ENCODE measurements at regions not wholly inside any gene's neighbourhood (a gene's known extent, or its start where the extent isn't known, plus 50 kb on each side); places are given as distances from the start of the nearest gene placed in this dataset.

GRCh38 chr14:34137001-34137745, 186.3 kb upstream of the EGLN3 start (continued):
- no peak for TF ChIP-seq E2F1 (CRISPR knock-in tag; IDR thresholded peaks at IDR 0.05)

GRCh38 chr14:34135492-34135891, 184.6 kb upstream of the EGLN3 start:
- H3K36me3 Mint-ChIP-seq = no peaks in the 10 kb centered on the region
- no peak overlapping the region for H3K4me3 Mint-ChIP-seq
- ATAC-seq (no peak), DNase-seq (ENCODE audit: low spot score) (no peak)
- no peaks in the 10 kb centered on the region; the same call in none of the 2 replicates for H3K27me3 Mint-ChIP-seq (ENCODE audit: low read depth)
- H3K4me1 Mint-ChIP-seq = peaks cover 13% of the 10 kb centered on the region
- H3K27ac Mint-ChIP-seq = no peak overlapping the region
- TF ChIP-seq ATF1 (CRISPR knock-in tag; IDR thresholded peaks at IDR 0.05) (no peak), NR1H2 (CRISPR knock-in tag; IDR thresholded peaks at IDR 0.05) (no peak), USF2 (CRISPR knock-in tag; IDR thresholded peaks at IDR 0.05) (no peak), ZNF317 (CRISPR knock-in tag; IDR thresholded peaks at IDR 0.05; ENCODE audit: borderline replicate concordance, low read depth) (no peak), RORB (CRISPR knock-in tag; IDR thresholded peaks at IDR 0.05) (no peak)
- TF ChIP-seq, protein P1, sequence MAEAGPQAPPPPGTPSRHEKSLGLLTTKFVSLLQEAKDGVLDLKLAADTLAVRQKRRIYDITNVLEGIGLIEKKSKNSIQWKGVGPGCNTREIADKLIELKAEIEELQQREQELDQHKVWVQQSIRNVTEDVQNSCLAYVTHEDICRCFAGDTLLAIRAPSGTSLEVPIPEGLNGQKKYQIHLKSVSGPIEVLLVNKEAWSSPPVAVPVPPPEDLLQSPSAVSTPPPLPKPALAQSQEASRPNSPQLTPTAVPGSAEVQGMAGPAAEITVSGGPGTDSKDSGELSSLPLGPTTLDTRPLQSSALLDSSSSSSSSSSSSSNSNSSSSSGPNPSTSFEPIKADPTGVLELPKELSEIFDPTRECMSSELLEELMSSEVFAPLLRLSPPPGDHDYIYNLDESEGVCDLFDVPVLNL (CRISPR knock-in tag; IDR thresholded peaks at IDR 0.05; ENCODE audit: borderline replicate concordance, low read depth) = no peak
- TF ChIP-seq, protein P2, sequence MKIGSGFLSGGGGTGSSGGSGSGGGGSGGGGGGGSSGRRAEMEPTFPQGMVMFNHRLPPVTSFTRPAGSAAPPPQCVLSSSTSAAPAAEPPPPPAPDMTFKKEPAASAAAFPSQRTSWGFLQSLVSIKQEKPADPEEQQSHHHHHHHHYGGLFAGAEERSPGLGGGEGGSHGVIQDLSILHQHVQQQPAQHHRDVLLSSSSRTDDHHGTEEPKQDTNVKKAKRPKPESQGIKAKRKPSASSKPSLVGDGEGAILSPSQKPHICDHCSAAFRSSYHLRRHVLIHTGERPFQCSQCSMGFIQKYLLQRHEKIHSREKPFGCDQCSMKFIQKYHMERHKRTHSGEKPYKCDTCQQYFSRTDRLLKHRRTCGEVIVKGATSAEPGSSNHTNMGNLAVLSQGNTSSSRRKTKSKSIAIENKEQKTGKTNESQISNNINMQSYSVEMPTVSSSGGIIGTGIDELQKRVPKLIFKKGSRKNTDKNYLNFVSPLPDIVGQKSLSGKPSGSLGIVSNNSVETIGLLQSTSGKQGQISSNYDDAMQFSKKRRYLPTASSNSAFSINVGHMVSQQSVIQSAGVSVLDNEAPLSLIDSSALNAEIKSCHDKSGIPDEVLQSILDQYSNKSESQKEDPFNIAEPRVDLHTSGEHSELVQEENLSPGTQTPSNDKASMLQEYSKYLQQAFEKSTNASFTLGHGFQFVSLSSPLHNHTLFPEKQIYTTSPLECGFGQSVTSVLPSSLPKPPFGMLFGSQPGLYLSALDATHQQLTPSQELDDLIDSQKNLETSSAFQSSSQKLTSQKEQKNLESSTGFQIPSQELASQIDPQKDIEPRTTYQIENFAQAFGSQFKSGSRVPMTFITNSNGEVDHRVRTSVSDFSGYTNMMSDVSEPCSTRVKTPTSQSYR (CRISPR knock-in tag; IDR thresholded peaks at IDR 0.05) = no peak
- TF ChIP-seq, protein P3, sequence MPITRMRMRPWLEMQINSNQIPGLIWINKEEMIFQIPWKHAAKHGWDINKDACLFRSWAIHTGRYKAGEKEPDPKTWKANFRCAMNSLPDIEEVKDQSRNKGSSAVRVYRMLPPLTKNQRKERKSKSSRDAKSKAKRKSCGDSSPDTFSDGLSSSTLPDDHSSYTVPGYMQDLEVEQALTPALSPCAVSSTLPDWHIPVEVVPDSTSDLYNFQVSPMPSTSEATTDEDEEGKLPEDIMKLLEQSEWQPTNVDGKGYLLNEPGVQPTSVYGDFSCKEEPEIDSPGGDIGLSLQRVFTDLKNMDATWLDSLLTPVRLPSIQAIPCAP (CRISPR knock-in tag; IDR thresholded peaks at IDR 0.05) = no peak
- TF ChIP-seq, protein P4, sequence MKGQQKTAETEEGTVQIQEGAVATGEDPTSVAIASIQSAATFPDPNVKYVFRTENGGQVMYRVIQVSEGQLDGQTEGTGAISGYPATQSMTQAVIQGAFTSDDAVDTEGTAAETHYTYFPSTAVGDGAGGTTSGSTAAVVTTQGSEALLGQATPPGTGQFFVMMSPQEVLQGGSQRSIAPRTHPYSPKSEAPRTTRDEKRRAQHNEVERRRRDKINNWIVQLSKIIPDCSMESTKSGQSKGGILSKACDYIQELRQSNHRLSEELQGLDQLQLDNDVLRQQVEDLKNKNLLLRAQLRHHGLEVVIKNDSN (CRISPR knock-in tag; IDR thresholded peaks at IDR 0.05) = no peak
- POLR2A ChIA-PET = no interaction called here
- peaks cover 3% of the 10 kb centered on the region for H3K9me3 Mint-ChIP-seq
- CTCF ChIA-PET = interaction anchor here (1.2 kb wide), 1 partner anchor 93 kb away, joined by 3 read pairs; no protein-coding TSS in a partner anchor

- no peaks in the 10 kb centered on the region; the same call in 1 of the 2 replicates for H3K9me3 Mint-ChIP-seq
- DNase-seq (ENCODE audit: low spot score) (no peak), ATAC-seq (no peak)
- ChIA-PET POLR2A (interaction anchor here (0.6 kb wide), 1 partner anchor 155 kb away, joined by 3 read pairs; no protein-coding TSS in a partner anchor), CTCF (interaction anchor here (1.2 kb wide), 1 partner anchor 94 kb away, joined by 3 read pairs; no protein-coding TSS in a partner anchor)
- no peak overlapping the region for H3K27ac Mint-ChIP-seq
- H3K4me1 Mint-ChIP-seq = peaks cover 4% of the 10 kb centered on the region
- no peaks in the 10 kb centered on the region for H3K36me3 Mint-ChIP-seq
- H3K27me3 Mint-ChIP-seq (ENCODE audit: low read depth) = no peaks in the 10 kb centered on the region; the same call in 1 of the 2 replicates
- H3K4me3 Mint-ChIP-seq = no peak overlapping the region
- TF ChIP-seq JUN (CRISPR knock-in tag; IDR thresholded peaks at IDR 0.05) (no peak), ELF4 (CRISPR knock-in tag; IDR thresholded peaks at IDR 0.05; ENCODE audit: low read depth) (no peak), CREM (CRISPR knock-in tag; IDR thresholded peaks at IDR 0.05) (no peak), FOXK1 (CRISPR knock-in tag; IDR thresholded peaks at IDR 0.05) (no peak), AFF4 (CRISPR knock-in tag; IDR thresholded peaks at IDR 0.05; ENCODE audit: borderline replicate concordance) (no peak), MYBL2 (CRISPR knock-in tag; IDR thresholded peaks at IDR 0.05) (no peak), ZNF317 (CRISPR knock-in tag; IDR thresholded peaks at IDR 0.05; ENCODE audit: borderline replicate concordance, low read depth) (no peak)
- TF ChIP-seq, protein P2 (CRISPR knock-in tag; IDR thresholded peaks at IDR 0.05) = no peak
Observed at GRCh38 chr14:34134484-34134883, 183.6 kb upstream of the EGLN3 start.
